Vagina (tissue), 2 donors: ENCODE measurements at regions not wholly inside any gene's neighbourhood (a gene's known extent, or its start where the extent isn't known, plus 50 kb on each side); places are given as distances from the start of the nearest gene placed in this dataset.

Source experiments
- DNase-seq, 2 donors: peaks; one replicate each; pipeline ENCODE4 v3.0.0-alpha.2; 2017; ENCODE audit errors: extremely low spot score in 2 of 2
- H3K27ac ChIP-seq: fragments of 200-600 bp; sonication (generic); one replicate; pipeline ENCODE4 v1.5.1; 2019
- H3K27me3 ChIP-seq: fragments of 200-600 bp; sonication (generic); one replicate; pipeline ENCODE4 v1.5.1; 2019
- H3K36me3 ChIP-seq, 2 donors: fragments of 200-600 bp; sonication (generic); one replicate each; pipeline ENCODE4 v1.5.1; 2017 to 2019
- H3K4me1 ChIP-seq: fragments of 200-600 bp; sonication (generic); one replicate; pipeline ENCODE4 v1.5.1; 2019
- H3K4me3 ChIP-seq, 2 donors: fragments of 200-600 bp; sonication (generic); 1 replicate in 1 of 2; 2 replicates in 1 of 2; pipeline ENCODE4 v1.5.1; 2016 to 2019
- H3K9me3 ChIP-seq: fragments of 200-600 bp; sonication (generic); one replicate; pipeline ENCODE4 v1.5.1; 2019
- POLR2A ChIP-seq, 2 donors: fragments of 450-650 bp; IDR thresholded peaks; one replicate each; pipeline ENCODE4 v1.6.1; 2017; ENCODE audit warnings: antibody characterized with exemption in 2 of 2, mild to moderate bottlenecking in 2 of 2, moderate library complexity in 2 of 2
- POLR2AphosphoS5 ChIP-seq, 2 donors: sonication (generic); formaldehyde crosslinking; IDR thresholded peaks; one replicate each; pipeline ENCODE4 v1.9.0; 2017; ENCODE audit warnings: antibody characterized with exemption in 2 of 2, mild to moderate bottlenecking in 2 of 2, low read depth in 1 of 2; ENCODE audit not compliant: insufficient read depth in 1 of 2
- intact Hi-C: fragments of 100-400 bp; cut with DNase I; formaldehyde crosslinking; loops from one replicate; pipeline ENCODE4 v1.15.1; 2023
- TF ChIP-seq, protein P1 (sequence below), 3 experiments: fragments of 450-650 bp in 2 of 3; fragments of 200-600 bp in 1 of 3; sonication (generic) in 1 of 3; IDR thresholded peaks; one replicate each; pipeline ENCODE4 v1.5.1; 2017 to 2019; ENCODE audit warnings: antibody characterized with exemption in 3 of 3, mild to moderate bottlenecking in 2 of 3, moderate library complexity in 2 of 3

DNA sequence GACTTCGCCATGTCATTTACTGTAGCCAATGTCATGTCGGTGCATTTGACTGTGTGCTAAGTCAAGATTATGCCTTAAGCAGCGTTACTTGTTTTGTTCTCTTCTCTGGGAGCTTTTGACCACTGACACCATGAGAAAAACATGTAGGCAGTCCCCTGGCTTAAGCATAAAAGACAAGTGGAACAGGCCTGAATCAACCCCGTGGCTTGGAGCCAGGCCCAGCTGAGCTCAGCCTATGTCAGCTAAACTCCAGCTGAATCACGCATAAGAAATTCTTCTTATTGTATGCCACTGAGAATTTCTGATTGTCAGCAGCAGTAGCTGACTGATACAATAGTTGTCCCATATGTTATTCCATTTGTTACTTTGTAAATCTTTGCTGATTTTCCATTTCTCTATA, 261.9 kb downstream of the CBLL2 start:
- no peaks in the 10 kb centered on the region for H3K36me3 ChIP-seq
- TF ChIP-seq, protein P1, sequence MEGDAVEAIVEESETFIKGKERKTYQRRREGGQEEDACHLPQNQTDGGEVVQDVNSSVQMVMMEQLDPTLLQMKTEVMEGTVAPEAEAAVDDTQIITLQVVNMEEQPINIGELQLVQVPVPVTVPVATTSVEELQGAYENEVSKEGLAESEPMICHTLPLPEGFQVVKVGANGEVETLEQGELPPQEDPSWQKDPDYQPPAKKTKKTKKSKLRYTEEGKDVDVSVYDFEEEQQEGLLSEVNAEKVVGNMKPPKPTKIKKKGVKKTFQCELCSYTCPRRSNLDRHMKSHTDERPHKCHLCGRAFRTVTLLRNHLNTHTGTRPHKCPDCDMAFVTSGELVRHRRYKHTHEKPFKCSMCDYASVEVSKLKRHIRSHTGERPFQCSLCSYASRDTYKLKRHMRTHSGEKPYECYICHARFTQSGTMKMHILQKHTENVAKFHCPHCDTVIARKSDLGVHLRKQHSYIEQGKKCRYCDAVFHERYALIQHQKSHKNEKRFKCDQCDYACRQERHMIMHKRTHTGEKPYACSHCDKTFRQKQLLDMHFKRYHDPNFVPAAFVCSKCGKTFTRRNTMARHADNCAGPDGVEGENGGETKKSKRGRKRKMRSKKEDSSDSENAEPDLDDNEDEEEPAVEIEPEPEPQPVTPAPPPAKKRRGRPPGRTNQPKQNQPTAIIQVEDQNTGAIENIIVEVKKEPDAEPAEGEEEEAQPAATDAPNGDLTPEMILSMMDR (IDR thresholded peaks at IDR 0.05), result no peak
- TF ChIP-seq POLR2AphosphoS5 (IDR thresholded peaks at IDR 0.05; ENCODE audit: insufficient read depth in 1 of 2, low read depth in 1 of 2) (no peak), POLR2A (IDR thresholded peaks at IDR 0.05) (no peak)
- H3K27ac ChIP-seq, result no peak overlapping the region
- no peaks in the 10 kb centered on the region for H3K9me3 ChIP-seq
- no peak for DNase-seq
- no peaks in the 10 kb centered on the region for H3K4me1 ChIP-seq
- no peaks in the 10 kb centered on the region for H3K27me3 ChIP-seq
- intact Hi-C loops, result no loop called here
- H3K4me3 ChIP-seq, result no peak overlapping the region

DNA sequence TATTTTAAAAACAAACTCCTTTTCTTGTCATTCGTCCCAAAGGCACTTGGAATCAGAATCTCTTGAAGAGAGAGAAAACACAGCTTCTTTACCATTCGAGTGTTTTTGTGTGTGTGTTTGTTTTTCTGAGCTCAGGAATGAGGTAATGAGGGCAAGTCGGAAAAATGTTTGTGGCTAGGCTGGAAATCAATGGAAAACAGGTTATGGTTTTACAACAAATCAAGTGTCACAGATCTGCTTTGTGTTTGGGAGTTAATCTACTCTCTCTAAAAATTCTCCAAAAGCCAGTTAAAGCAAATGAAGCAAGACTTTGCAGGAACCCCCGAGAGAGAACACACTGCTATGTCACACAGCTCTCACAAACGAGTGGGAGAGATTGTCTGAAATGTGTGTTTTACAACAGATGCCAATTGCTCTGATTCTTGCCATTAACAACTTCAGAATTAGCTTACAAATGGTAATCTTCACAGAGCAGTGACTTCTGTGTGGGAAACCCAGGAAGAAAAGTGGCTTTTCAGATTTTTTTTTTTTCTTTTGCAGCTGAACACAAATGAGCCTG, 264.1 kb downstream of the CBLL2 start:
- Histone ChIP-seq H3K27ac (no peak overlapping the region), H3K4me1 (no peaks in the 10 kb centered on the region), H3K9me3 (no peaks in the 10 kb centered on the region), H3K36me3 (no peaks in the 10 kb centered on the region), H3K4me3 (no peak overlapping the region), H3K27me3 (no peaks in the 10 kb centered on the region)
- TF ChIP-seq POLR2A (IDR thresholded peaks at IDR 0.05), result no peak
- DNase-seq, result no peak
- intact Hi-C loops, result no loop called here

DNA sequence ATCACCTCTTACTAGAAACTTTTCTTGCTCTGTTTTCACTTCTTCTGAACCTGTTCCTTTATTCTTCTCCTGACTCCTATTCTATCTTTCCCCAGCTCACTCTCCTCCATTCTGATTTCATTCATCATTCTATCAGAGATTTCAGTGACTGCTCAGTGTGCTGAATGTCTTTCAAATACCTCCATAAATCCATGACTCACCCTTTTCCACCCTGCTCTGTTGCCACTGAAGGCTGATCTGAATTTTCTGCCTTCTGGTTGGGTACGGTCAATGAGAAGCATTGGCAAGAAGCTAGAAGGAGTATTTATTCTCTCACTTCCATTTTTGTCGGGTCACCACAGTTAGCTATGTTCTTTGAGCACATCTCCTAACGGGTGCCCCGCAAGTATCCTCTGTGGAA, 265.9 kb downstream of the CBLL2 start:
- TF ChIP-seq POLR2AphosphoS5 (IDR thresholded peaks at IDR 0.05; ENCODE audit: insufficient read depth in 1 of 2, low read depth in 1 of 2), result no peak
- TF ChIP-seq POLR2A (IDR thresholded peaks at IDR 0.05), result no peak
- TF ChIP-seq, protein P1 (IDR thresholded peaks at IDR 0.05), result no peak

DNA sequence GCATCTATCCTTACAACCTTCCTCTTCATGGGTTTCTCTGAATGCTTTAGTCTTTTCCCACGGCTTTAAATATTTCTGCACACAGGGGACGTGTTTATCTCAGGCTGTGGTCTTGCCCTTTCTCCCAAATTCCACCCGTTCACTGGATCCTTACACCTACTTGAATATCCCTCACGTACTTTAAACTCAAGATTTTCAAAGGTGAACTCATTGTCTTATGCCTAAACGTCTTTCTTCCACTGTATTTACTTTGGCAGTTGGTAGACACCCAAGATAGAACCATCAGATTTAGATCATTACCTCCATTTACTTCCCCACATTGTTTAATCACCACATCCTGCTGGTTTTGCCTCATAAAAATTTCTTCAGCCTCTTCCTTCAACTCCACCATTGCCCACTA, 269.2 kb downstream of the CBLL2 start:
- H3K27ac ChIP-seq, result no peak overlapping the region
- no peak overlapping the region for H3K4me3 ChIP-seq
- intact Hi-C loops, result no loop called here
- no peak for DNase-seq
- no peaks in the 10 kb centered on the region for H3K27me3 ChIP-seq
- TF ChIP-seq, protein P1 (IDR thresholded peaks at IDR 0.05), result no peak
- no peak for TF ChIP-seq POLR2AphosphoS5 (IDR thresholded peaks at IDR 0.05; ENCODE audit: insufficient read depth in 1 of 2, low read depth in 1 of 2)
- TF ChIP-seq POLR2A (IDR thresholded peaks at IDR 0.05), result no peak
- H3K4me1 ChIP-seq, result no peaks in the 10 kb centered on the region
- no peaks in the 10 kb centered on the region for H3K9me3 ChIP-seq
- no peaks in the 10 kb centered on the region for H3K36me3 ChIP-seq

More for the DNA sequence above, 265.9 kb downstream of the CBLL2 start:
- no peaks in the 10 kb centered on the region for H3K4me1 ChIP-seq
- H3K4me3 ChIP-seq, result no peak overlapping the region
- DNase-seq, result no peak
- no peaks in the 10 kb centered on the region for H3K9me3 ChIP-seq
- H3K36me3 ChIP-seq, result no peaks in the 10 kb centered on the region
- intact Hi-C loops, result no loop called here
- no peaks in the 10 kb centered on the region for H3K27me3 ChIP-seq
- H3K27ac ChIP-seq, result no peak overlapping the region

DNA sequence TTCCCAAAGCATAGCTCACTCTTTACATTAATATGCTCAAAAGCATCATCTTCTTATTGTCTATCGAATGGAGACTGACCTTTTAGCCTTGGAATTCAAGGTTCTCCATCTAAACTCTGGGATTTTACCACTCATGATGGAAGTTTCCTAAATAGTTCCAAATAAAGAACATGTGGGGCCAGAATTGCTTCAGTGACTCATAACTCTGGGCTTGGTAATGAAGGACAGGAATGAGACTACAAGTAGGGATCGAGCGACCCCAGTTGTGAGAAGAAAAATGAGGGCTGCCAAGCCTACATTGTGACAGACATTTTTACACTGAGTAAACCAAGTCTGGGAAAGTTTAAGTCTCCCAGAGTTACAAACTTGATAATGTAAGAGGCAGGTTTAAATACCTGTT, 269.9 kb downstream of the CBLL2 start:
- no peaks in the 10 kb centered on the region for H3K9me3 ChIP-seq
- TF ChIP-seq, protein P1 (IDR thresholded peaks at IDR 0.05), result no peak
- TF ChIP-seq POLR2AphosphoS5 (IDR thresholded peaks at IDR 0.05; ENCODE audit: insufficient read depth in 1 of 2, low read depth in 1 of 2) (no peak), POLR2A (IDR thresholded peaks at IDR 0.05) (no peak)

More for the DNA sequence above, 269.9 kb downstream of the CBLL2 start:
- Histone ChIP-seq H3K27me3 (no peaks in the 10 kb centered on the region), H3K36me3 (no peaks in the 10 kb centered on the region), H3K4me3 (no peak overlapping the region), H3K4me1 (no peaks in the 10 kb centered on the region), H3K27ac (no peak overlapping the region)
- intact Hi-C loops, result no loop called here
- no peak for DNase-seq
